HepG2 (cell line): ENCODE measurements at regions not wholly inside any gene's neighbourhood (a gene's known extent, or its start where the extent isn't known, plus 50 kb on each side); places are given as distances from the start of the nearest gene placed in this dataset.

Experiments
- BCL3 ChIP-seq: sonication (generic); formaldehyde crosslinking; IDR thresholded peaks from 2 replicates; pipeline ENCODE4 v1.5.1; 2020; ENCODE audit warnings: mild to moderate bottlenecking, missing genetic modification reagents, moderate library complexity
- PAX8 ChIP-seq: sonication (generic); formaldehyde crosslinking; IDR thresholded peaks from 2 replicates; pipeline ENCODE4 v1.8.0; 2022; ENCODE audit warnings: mild to moderate bottlenecking, missing genetic modification reagents, borderline replicate concordance
- SMC3 ChIP-seq: IDR thresholded peaks from 2 replicates; pipeline ENCODE4 v1.6.1; 2011; ENCODE audit warnings: low read length, improper control_type of control experiment
- ZNF562 ChIP-seq: sonication (generic); formaldehyde crosslinking; IDR thresholded peaks from 2 replicates; pipeline ENCODE4 v1.8.0; 2022; ENCODE audit warnings: missing genetic modification reagents, borderline replicate concordance
- ZNF768 ChIP-seq: sonication (generic); formaldehyde crosslinking; IDR thresholded peaks from 2 replicates; pipeline ENCODE4 v1.4.0; 2020; ENCODE audit warnings: missing genetic modification reagents

GRCh38 chr10:21393931-21394330 is 131.6 kb downstream of the SKIDA1 start:
- no peak for TF ChIP-seq BCL3 (CRISPR knock-in tag)
- no peak for TF ChIP-seq ZNF562 (CRISPR knock-in tag)
- TF ChIP-seq PAX8: no peak
- TF ChIP-seq ZNF768 (CRISPR knock-in tag): no peak
- no peak for TF ChIP-seq SMC3
